ENCODE measurements at regions not wholly inside any gene's neighbourhood (a gene's known extent, or its start where the extent isn't known, plus 50 kb on each side); places are given as distances from the start of the nearest gene placed in this dataset.

DNA sequence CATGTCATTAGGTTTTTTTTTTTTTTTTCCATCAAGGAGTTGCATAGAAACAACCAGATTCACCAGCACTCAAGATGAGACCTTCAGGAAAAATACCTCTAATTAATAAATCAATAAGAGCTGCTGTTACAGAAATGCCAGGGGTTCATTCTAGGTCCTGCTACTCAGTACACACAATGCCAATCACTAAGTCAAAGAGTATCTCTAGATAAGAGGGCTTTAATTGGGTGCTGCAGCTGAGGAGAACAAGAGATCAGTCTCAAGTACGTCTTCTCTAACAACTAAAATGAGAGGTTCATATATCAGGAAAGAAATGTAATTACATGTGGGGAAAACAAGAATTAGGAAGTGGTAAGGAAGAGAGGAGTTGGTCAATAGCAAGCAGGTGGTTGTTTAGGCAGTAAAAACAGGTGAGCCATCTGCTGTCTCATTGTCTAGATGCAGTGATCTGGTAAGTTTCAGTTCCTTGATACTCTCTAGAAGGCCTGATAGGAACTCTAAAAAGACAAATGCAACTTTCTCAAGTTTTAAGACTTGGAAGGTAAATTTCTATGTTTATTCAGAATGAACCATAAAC lies 272.9 kb upstream of the ZWINT start:
- TF ChIP-seq, protein P1, sequence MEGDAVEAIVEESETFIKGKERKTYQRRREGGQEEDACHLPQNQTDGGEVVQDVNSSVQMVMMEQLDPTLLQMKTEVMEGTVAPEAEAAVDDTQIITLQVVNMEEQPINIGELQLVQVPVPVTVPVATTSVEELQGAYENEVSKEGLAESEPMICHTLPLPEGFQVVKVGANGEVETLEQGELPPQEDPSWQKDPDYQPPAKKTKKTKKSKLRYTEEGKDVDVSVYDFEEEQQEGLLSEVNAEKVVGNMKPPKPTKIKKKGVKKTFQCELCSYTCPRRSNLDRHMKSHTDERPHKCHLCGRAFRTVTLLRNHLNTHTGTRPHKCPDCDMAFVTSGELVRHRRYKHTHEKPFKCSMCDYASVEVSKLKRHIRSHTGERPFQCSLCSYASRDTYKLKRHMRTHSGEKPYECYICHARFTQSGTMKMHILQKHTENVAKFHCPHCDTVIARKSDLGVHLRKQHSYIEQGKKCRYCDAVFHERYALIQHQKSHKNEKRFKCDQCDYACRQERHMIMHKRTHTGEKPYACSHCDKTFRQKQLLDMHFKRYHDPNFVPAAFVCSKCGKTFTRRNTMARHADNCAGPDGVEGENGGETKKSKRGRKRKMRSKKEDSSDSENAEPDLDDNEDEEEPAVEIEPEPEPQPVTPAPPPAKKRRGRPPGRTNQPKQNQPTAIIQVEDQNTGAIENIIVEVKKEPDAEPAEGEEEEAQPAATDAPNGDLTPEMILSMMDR (IDR thresholded peaks at IDR 0.05), result no peak
- no peak for TF ChIP-seq ZFX (IDR thresholded peaks at IDR 0.05; ENCODE audit: borderline replicate concordance)

Data from 22Rv1 (cell line).